ENCODE measurements at regions not wholly inside any gene's neighbourhood (a gene's known extent, or its start where the extent isn't known, plus 50 kb on each side); places are given as distances from the start of the nearest gene placed in this dataset.

- DNase-seq (ENCODE audit: low read depth): no peak
Measured at GRCh38 chr15:35857567-35858226, 311.7 kb upstream of the DPH6 start.

GRCh38 chr15:35858707-35859106, 312.7 kb upstream of the DPH6 start:
- DNase-seq (ENCODE audit: low read depth): no peak

- DNase-seq (ENCODE audit: low read depth): no peak
Measured at GRCh38 chr15:35863655-35864054, 317.7 kb upstream of the DPH6 start.

- no peak for DNase-seq (ENCODE audit: low read depth)
Measured at GRCh38 chr15:35867356-35867755, 321.4 kb upstream of the DPH6 start.

- no peak for DNase-seq (ENCODE audit: low read depth)
Measured at GRCh38 chr15:35871282-35871681, 325.3 kb upstream of the DPH6 start.

GRCh38 chr15:35871812-35872211, 325.8 kb upstream of the DPH6 start:
- DNase-seq (ENCODE audit: low read depth): no peak

GRCh38 chr15:35872577-35872976, 326.6 kb upstream of the DPH6 start:
- DNase-seq (ENCODE audit: low read depth): no peak

- no peak for DNase-seq (ENCODE audit: low read depth)
Measured at GRCh38 chr15:35874260-35874905, 328.4 kb upstream of the DPH6 start.

- no peak for DNase-seq (ENCODE audit: low read depth)
Measured at GRCh38 chr15:35876762-35877161, 330.8 kb upstream of the DPH6 start.

GRCh38 chr15:35880896-35881295, 334.9 kb upstream of the DPH6 start:
- no peak for DNase-seq (ENCODE audit: low read depth)

GRCh38 chr15:35885870-35886269, 339.9 kb upstream of the DPH6 start:
- DNase-seq (ENCODE audit: low read depth): no peak

GRCh38 chr15:35886765-35887164, 340.8 kb upstream of the DPH6 start:
- DNase-seq (ENCODE audit: low read depth): no peak

- DNase-seq (ENCODE audit: low read depth): no peak
Measured at GRCh38 chr15:35888815-35889214, 342.9 kb upstream of the DPH6 start.

- no peak for DNase-seq (ENCODE audit: low read depth)
Measured at GRCh38 chr15:35907511-35907910, 361.5 kb upstream of the DPH6 start.

- no peak for DNase-seq (ENCODE audit: low read depth)
Measured at GRCh38 chr15:35909414-35909813, 363.4 kb upstream of the DPH6 start.

GRCh38 chr15:35910227-35910626, 364.3 kb upstream of the DPH6 start:
- DNase-seq (ENCODE audit: low read depth): no peak

GRCh38 chr15:35911052-35911777, 365.2 kb upstream of the DPH6 start:
- no peak for DNase-seq (ENCODE audit: low read depth)

GRCh38 chr15:35912196-35912595, 366.2 kb upstream of the DPH6 start:
- DNase-seq (ENCODE audit: low read depth): no peak

- DNase-seq (ENCODE audit: low read depth): no peak
Measured at GRCh38 chr15:35914573-35914972, 368.6 kb upstream of the DPH6 start.

GRCh38 chr15:35921046-35921445, 375.1 kb upstream of the DPH6 start:
- DNase-seq (ENCODE audit: low read depth): no peak

GRCh38 chr15:35925275-35926006, 379.5 kb upstream of the DPH6 start:
- no peak for DNase-seq (ENCODE audit: low read depth)

- DNase-seq (ENCODE audit: low read depth): no peak
Measured at GRCh38 chr15:35926007-35926380, 380.0 kb upstream of the DPH6 start.

GRCh38 chr15:35928847-35929246, 382.9 kb upstream of the DPH6 start:
- DNase-seq (ENCODE audit: low read depth): no peak
